T47D (cell line): ENCODE measurements at regions not wholly inside any gene's neighbourhood (a gene's known extent, or its start where the extent isn't known, plus 50 kb on each side); places are given as distances from the start of the nearest gene placed in this dataset.
"Not testable (repeated sequence)": the region's sequence is repeated elsewhere in the genome, so short reads cannot be mapped to it uniquely, and the experiment has no call there.

ENCODE experiments used
- DNase-seq, 2 experiments: peaks; one replicate each; pipeline versions ENCODE4 v3.0.0 to v3.0.0-alpha.2; 2011 to 2012; ENCODE audit warnings: low read depth in 1 of 2, low spot score in 1 of 2
- JUND ChIP-seq: IDR thresholded peaks from 2 replicates; pipeline ENCODE4 v1.6.1; 2012; ENCODE audit warnings: low read depth
- in situ Hi-C: cut with HindIII; loops from 2 replicates; pipeline ENCODE4 v1.10.0; 2016; ENCODE audit warnings: low sequenced_read_pairs, low pct_unique_long_range_greater_than_20kb

- DNase-seq, result no peak
- TF ChIP-seq JUND, result no peak
- in situ Hi-C loops, result no loop called here
Observed at GRCh38 chr10:9228771-9229170, 1174.3 kb downstream of the GATA3 start.

- in situ Hi-C loops, result no loop called here
- peak in 1 of 2 experiments; percentile 38 for DNase-seq
Observed at GRCh38 chr10:9229702-9230244, 1175.3 kb downstream of the GATA3 start.

GRCh38 chr10:9230625-9231024 is 1176.1 kb downstream of the GATA3 start:
- in situ Hi-C loops, result no loop called here
- no peak for TF ChIP-seq JUND
- DNase-seq, result peak in 1 of 2 experiments; percentile 35

More at GRCh38 chr10:9229702-9230244, 1175.3 kb downstream of the GATA3 start:
- TF ChIP-seq JUND, result 0 out of 2 replicates have a peak, but pooled peaks have one; percentile 37

GRCh38 chr10:9234191-9234590 is 1179.7 kb downstream of the GATA3 start:
- no peak for TF ChIP-seq JUND
- no peak for DNase-seq
- in situ Hi-C loops, result no loop called here

- TF ChIP-seq JUND, result no peak
- no peak for DNase-seq
- in situ Hi-C loops, result no loop called here
Observed at GRCh38 chr10:9238041-9238440, 1183.6 kb downstream of the GATA3 start.

- in situ Hi-C loops, result no loop called here
- DNase-seq, result no peak
- no peak for TF ChIP-seq JUND
Observed at GRCh38 chr10:9239298-9239697, 1184.8 kb downstream of the GATA3 start.

GRCh38 chr10:9243941-9244411 is 1189.5 kb downstream of the GATA3 start:
- in situ Hi-C loops, result no loop called here
- no peak for TF ChIP-seq JUND
- DNase-seq, result peak in 1 of 2 experiments; percentile 81

GRCh38 chr10:9244864-9245263 is 1190.4 kb downstream of the GATA3 start:
- no peak for DNase-seq
- in situ Hi-C loops, result no loop called here

GRCh38 chr10:9253121-9253520 is 1198.6 kb downstream of the GATA3 start:
- in situ Hi-C loops, result no loop called here
- DNase-seq, result no peak

More at GRCh38 chr10:9244864-9245263, 1190.4 kb downstream of the GATA3 start:
- TF ChIP-seq JUND, result no peak

GRCh38 chr10:9254353-9254752 is 1199.9 kb downstream of the GATA3 start:
- in situ Hi-C loops, result no loop called here
- DNase-seq, result no peak
- TF ChIP-seq JUND, result no peak

More at GRCh38 chr10:9253121-9253520, 1198.6 kb downstream of the GATA3 start:
- no peak for TF ChIP-seq JUND

- no peak for DNase-seq
- in situ Hi-C loops, result no loop called here
- no peak for TF ChIP-seq JUND
Observed at GRCh38 chr10:9260690-9261089, 1206.2 kb downstream of the GATA3 start.

GRCh38 chr10:9262770-9263169 is 1208.3 kb downstream of the GATA3 start:
- DNase-seq, result no peak
- in situ Hi-C loops, result no loop called here
- TF ChIP-seq JUND, result no peak

- DNase-seq, result no peak
- no peak for TF ChIP-seq JUND
- in situ Hi-C loops, result no loop called here
Observed at GRCh38 chr10:9268176-9268575, 1213.7 kb downstream of the GATA3 start.

- in situ Hi-C loops, DNase-seq: not testable (repeated sequence)
Observed at GRCh38 chr10:9273126-9273833, 1218.8 kb downstream of the GATA3 start.
